GM19025 (cell line): ENCODE measurements at regions not wholly inside any gene's neighbourhood (a gene's known extent, or its start where the extent isn't known, plus 50 kb on each side); places are given as distances from the start of the nearest gene placed in this dataset.

ENCODE experiments used
- ATAC-seq: cut with Tn5 transposase; IDR thresholded peaks from one replicate; pipeline ENCODE4 v1.9.1; 2021; ENCODE audit warnings: mild to moderate bottlenecking, low read depth, moderate library complexity; ENCODE audit not compliant: unreplicated experiment

- ATAC-seq: no peak
These were observed 441.8 kb downstream of the CMPK2 start for GRCh38 chr2:6423944-6424343.

GRCh38 chr2:6425032-6425431 is 440.7 kb downstream of the CMPK2 start:
- ATAC-seq: no peak

GRCh38 chr2:6429210-6429986 is 436.3 kb downstream of the CMPK2 start:
- ATAC-seq: no peak

- no peak for ATAC-seq
These were observed 431.3 kb downstream of the CMPK2 start for GRCh38 chr2:6434438-6434837.

- ATAC-seq: no peak
These were observed 423.9 kb downstream of the CMPK2 start for GRCh38 chr2:6441800-6442199.

GRCh38 chr2:6442252-6442985 is 423.3 kb downstream of the CMPK2 start:
- no peak for ATAC-seq

GRCh38 chr2:6443061-6443823 is 422.5 kb downstream of the CMPK2 start:
- no peak for ATAC-seq

- ATAC-seq: no peak
These were observed 421.2 kb downstream of the CMPK2 start for GRCh38 chr2:6444514-6444913.

GRCh38 chr2:6445156-6445555 is 420.6 kb downstream of the CMPK2 start:
- no peak for ATAC-seq

GRCh38 chr2:6446938-6447608 is 418.6 kb downstream of the CMPK2 start:
- no peak for ATAC-seq

- no peak for ATAC-seq
These were observed 416.8 kb downstream of the CMPK2 start for GRCh38 chr2:6448893-6449292.

GRCh38 chr2:6449343-6449742 is 416.4 kb downstream of the CMPK2 start:
- no peak for ATAC-seq

- no peak for ATAC-seq
These were observed 412.8 kb downstream of the CMPK2 start for GRCh38 chr2:6452702-6453481.

GRCh38 chr2:6454286-6454990 is 411.3 kb downstream of the CMPK2 start:
- ATAC-seq: no peak

- no peak for ATAC-seq
These were observed 406.6 kb downstream of the CMPK2 start for GRCh38 chr2:6459138-6459537.

- ATAC-seq: no peak
These were observed 395.2 kb downstream of the CMPK2 start for GRCh38 chr2:6470518-6470917.

GRCh38 chr2:6471419-6471818 is 394.3 kb downstream of the CMPK2 start:
- no peak for ATAC-seq

GRCh38 chr2:6474161-6475140 is 391.3 kb downstream of the CMPK2 start:
- no peak for ATAC-seq
